ENCODE measurements at regions not wholly inside any gene's neighbourhood (a gene's known extent, or its start where the extent isn't known, plus 50 kb on each side); places are given as distances from the start of the nearest gene placed in this dataset.

DNA sequence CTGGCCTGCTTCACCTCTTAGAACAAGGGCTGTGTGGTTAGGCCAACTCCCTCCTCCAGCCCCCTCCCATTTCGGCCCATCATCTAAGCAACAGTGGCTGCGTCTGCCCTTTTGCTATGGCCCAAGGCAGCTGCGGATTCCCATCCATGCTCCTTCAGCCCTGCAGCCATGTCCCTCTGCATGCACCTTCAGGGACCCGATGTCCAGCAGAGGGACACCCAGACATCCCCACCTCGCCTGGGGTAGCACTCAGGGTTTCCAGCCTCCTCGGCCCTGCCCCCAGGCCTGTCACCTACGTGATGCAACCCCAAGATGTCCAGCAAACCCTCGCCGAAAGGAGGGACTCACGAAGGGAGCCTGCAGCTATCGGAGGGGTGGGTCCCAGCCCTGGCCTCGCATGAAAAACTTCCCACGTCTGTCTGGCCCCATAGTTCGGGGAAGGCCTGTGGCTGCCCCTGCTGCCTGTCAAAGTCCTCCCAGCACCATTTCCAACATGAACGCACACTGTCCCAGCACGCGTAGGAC is 194.4 kb downstream of the CTTN start:
- no peak for DNase-seq
- intact Hi-C loops (cut with DNase I; ENCODE audit: low total_unique reads): no loop called here
- no peaks in the 10 kb centered on the region for H3K4me1 ChIP-seq
- no peaks in the 10 kb centered on the region for H3K27me3 ChIP-seq
- no peaks in the 10 kb centered on the region for H3K36me3 ChIP-seq
- H3K4me3 ChIP-seq: no peak overlapping the region
- TF ChIP-seq, protein P1, sequence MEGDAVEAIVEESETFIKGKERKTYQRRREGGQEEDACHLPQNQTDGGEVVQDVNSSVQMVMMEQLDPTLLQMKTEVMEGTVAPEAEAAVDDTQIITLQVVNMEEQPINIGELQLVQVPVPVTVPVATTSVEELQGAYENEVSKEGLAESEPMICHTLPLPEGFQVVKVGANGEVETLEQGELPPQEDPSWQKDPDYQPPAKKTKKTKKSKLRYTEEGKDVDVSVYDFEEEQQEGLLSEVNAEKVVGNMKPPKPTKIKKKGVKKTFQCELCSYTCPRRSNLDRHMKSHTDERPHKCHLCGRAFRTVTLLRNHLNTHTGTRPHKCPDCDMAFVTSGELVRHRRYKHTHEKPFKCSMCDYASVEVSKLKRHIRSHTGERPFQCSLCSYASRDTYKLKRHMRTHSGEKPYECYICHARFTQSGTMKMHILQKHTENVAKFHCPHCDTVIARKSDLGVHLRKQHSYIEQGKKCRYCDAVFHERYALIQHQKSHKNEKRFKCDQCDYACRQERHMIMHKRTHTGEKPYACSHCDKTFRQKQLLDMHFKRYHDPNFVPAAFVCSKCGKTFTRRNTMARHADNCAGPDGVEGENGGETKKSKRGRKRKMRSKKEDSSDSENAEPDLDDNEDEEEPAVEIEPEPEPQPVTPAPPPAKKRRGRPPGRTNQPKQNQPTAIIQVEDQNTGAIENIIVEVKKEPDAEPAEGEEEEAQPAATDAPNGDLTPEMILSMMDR (IDR thresholded peaks at IDR 0.05): no peak
- TF ChIP-seq POLR2A (IDR thresholded peaks at IDR 0.05): no peak
- H3K27ac ChIP-seq: no peak overlapping the region
- no peaks in the 10 kb centered on the region for H3K9me3 ChIP-seq

DNA sequence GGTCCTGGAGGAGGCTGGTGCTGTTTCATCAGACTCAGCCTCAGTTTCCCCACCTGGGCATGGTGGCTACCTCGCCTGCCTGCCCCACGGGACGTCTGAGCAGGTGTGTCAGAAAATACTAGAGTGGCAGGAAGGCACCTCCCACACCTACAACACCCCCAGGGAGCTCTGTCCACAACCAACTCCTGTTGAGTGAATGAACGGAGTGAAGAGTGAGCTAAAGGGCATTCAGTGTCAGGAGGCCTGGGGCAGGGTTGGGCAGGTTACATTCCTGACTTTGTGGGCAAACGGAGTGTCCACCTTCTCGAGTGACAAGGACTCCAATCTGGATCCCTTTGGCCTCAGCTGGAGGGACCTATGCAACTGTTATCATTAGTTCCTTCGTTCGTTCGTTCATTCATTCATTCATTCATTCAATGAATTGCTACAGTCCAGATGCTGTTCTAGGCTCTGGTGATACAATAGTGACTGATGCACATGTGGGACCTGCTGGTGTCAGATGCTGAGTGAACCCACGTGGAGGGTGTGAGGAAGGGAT is 195.2 kb downstream of the CTTN start:
- TF ChIP-seq POLR2A (IDR thresholded peaks at IDR 0.05): no peak
- TF ChIP-seq, protein P1 (IDR thresholded peaks at IDR 0.05): no peak
- intact Hi-C loops (cut with DNase I; ENCODE audit: low total_unique reads): no loop called here
- H3K27ac ChIP-seq: no peak overlapping the region

DNA sequence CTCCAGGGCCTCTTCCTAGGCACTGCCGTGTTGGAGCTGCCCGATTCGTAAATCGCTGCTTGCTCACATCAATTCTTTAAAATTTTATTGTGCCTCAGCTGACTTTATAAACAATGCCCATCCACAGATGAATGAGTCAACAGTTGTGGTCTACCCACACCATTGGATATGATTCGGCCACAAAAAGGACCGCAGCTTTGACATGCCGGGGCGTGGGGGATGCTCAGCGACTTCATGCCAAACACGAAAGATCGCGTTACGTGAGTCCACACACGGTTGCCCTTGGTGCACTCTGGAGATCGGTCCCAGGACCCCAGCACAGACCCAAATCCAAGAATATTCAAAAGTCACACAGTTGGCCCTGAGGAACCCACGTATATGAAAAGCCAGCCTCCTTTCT is 195.7 kb downstream of the CTTN start:
- H3K9me3 ChIP-seq: no peaks in the 10 kb centered on the region
- H3K27me3 ChIP-seq: no peaks in the 10 kb centered on the region
- H3K4me1 ChIP-seq: no peaks in the 10 kb centered on the region
- H3K4me3 ChIP-seq: no peak overlapping the region
- TF ChIP-seq, protein P1 (IDR thresholded peaks at IDR 0.05): no peak
- TF ChIP-seq POLR2A (IDR thresholded peaks at IDR 0.05): no peak
- intact Hi-C loops (cut with DNase I; ENCODE audit: low total_unique reads): no loop called here
- no peak overlapping the region for H3K27ac ChIP-seq
- no peaks in the 10 kb centered on the region for H3K36me3 ChIP-seq
- DNase-seq: no peak

More for the DNA sequence above, 195.2 kb downstream of the CTTN start:
- Histone ChIP-seq H3K4me3 (no peak overlapping the region), H3K4me1 (no peaks in the 10 kb centered on the region), H3K27me3 (no peaks in the 10 kb centered on the region), H3K36me3 (no peaks in the 10 kb centered on the region), H3K9me3 (no peaks in the 10 kb centered on the region)
- DNase-seq: no peak

DNA sequence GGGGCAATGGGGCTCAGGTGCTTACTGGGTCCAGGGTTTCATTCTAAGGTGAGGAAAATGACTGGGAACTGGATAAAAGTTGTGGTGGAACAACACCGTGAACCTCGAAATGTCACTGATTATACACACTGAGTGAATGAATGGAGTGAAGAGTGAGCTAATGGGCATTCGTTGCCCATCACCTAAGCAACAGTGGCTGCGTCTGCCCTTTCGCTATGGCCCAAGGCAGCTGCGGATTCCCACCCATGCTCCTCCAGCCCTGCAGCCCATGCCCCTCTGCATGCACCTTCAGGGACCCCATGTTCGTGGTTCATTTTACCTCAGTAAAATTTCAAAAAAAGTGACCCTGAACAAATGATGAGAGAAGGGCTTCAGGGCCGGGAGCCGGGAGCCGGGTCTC is 196.3 kb downstream of the CTTN start:
- no peak for TF ChIP-seq POLR2A (IDR thresholded peaks at IDR 0.05)
- TF ChIP-seq, protein P1 (IDR thresholded peaks at IDR 0.05): no peak
- H3K9me3 ChIP-seq: no peaks in the 10 kb centered on the region
- DNase-seq: no peak
- no peaks in the 10 kb centered on the region for H3K36me3 ChIP-seq
- no peaks in the 10 kb centered on the region for H3K4me1 ChIP-seq
- intact Hi-C loops (cut with DNase I; ENCODE audit: low total_unique reads): no loop called here
- no peak overlapping the region for H3K4me3 ChIP-seq
- H3K27me3 ChIP-seq: no peaks in the 10 kb centered on the region
- H3K27ac ChIP-seq: no peak overlapping the region

DNA sequence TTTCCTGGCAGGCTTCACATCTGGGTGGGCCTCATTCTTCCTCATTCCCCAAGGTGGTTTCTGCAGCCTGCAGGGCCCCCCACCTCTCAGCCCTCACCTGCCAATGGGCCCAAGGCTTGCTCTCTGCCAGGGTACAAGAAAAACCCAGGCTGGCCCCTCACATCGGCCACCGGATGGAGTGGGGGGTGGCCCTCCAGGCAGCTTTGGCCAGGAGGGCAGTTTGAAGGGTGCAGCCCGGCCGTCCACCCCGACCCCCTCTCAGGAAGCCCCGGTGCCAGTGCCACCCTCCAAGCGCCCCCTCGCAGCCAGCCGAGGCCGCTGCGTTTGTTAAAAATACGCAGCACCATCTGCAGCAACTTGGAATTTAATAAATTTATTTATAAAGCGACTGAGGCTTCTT is 196.7 kb downstream of the CTTN start:
- Histone ChIP-seq H3K27ac (no peak overlapping the region), H3K36me3 (no peaks in the 10 kb centered on the region), H3K4me3 (no peak overlapping the region), H3K4me1 (no peaks in the 10 kb centered on the region), H3K27me3 (no peaks in the 10 kb centered on the region), H3K9me3 (no peaks in the 10 kb centered on the region)
- TF ChIP-seq, protein P1 (IDR thresholded peaks at IDR 0.05): no peak
- TF ChIP-seq POLR2A (IDR thresholded peaks at IDR 0.05): no peak
- DNase-seq: no peak
- intact Hi-C loops (cut with DNase I; ENCODE audit: low total_unique reads): no loop called here
